ENCODE measurements at regions not wholly inside any gene's neighbourhood (a gene's known extent, or its start where the extent isn't known, plus 50 kb on each side); places are given as distances from the start of the nearest gene placed in this dataset.
A peak's percentile ranks its signal among the peaks of the same experiment; 100 is the strongest.

- Mint-ChIP-seq H3K27me3 (ENCODE audit: low read depth) (peaks cover 7% of the 10 kb centered on the region), H3K9me3 (peaks cover 4% of the 10 kb centered on the region), H3K36me3 (ENCODE audit: insufficient read depth) (no peaks in the 10 kb centered on the region), H3K4me3 (no peak overlapping the region), H3K4me1 (ENCODE audit: low read depth) (peaks cover 1% of the 10 kb centered on the region)
- ATAC-seq: no peak
- DNase-seq: no peak
Observed at GRCh38 chr6:87837444-87837843, 135.4 kb upstream of the AKIRIN2 start.

- ATAC-seq (peak; percentile 34 to 61), DNase-seq (no peak)
- H3K27me3 Mint-ChIP-seq (ENCODE audit: low read depth): peaks cover 2% of the 10 kb centered on the region
- peak overlapping the region; percentile 76 for H3K4me3 Mint-ChIP-seq
- no peaks in the 10 kb centered on the region for H3K9me3 Mint-ChIP-seq
- no peaks in the 10 kb centered on the region for H3K36me3 Mint-ChIP-seq (ENCODE audit: insufficient read depth)
- peaks cover 8% of the 10 kb centered on the region for H3K4me1 Mint-ChIP-seq (ENCODE audit: low read depth)
Observed at GRCh38 chr6:87832025-87832825, 130.2 kb upstream of the AKIRIN2 start.

- Mint-ChIP-seq H3K4me3 (no peak overlapping the region), H3K36me3 (ENCODE audit: insufficient read depth) (no peaks in the 10 kb centered on the region), H3K27me3 (ENCODE audit: low read depth) (peaks cover 2% of the 10 kb centered on the region), H3K4me1 (ENCODE audit: low read depth) (peaks cover 15% of the 10 kb centered on the region), H3K9me3 (no peaks in the 10 kb centered on the region)
- no peak for DNase-seq
- ATAC-seq: no peak
Observed at GRCh38 chr6:87830907-87831306, 128.9 kb upstream of the AKIRIN2 start.

GRCh38 chr6:87829622-87830121 lies 127.6 kb upstream of the AKIRIN2 start:
- DNase-seq (no peak), ATAC-seq (no peak)
- Mint-ChIP-seq H3K4me3 (no peak overlapping the region), H3K36me3 (ENCODE audit: insufficient read depth) (no peaks in the 10 kb centered on the region), H3K4me1 (ENCODE audit: low read depth) (peaks cover 27% of the 10 kb centered on the region), H3K9me3 (no peaks in the 10 kb centered on the region), H3K27me3 (ENCODE audit: low read depth) (peaks cover 2% of the 10 kb centered on the region)

- peaks cover 27% of the 10 kb centered on the region for H3K4me1 Mint-ChIP-seq (ENCODE audit: low read depth)
- ATAC-seq (no peak), DNase-seq (no peak)
- no peaks in the 10 kb centered on the region for H3K9me3 Mint-ChIP-seq
- H3K4me3 Mint-ChIP-seq: no peak overlapping the region
- no peaks in the 10 kb centered on the region for H3K36me3 Mint-ChIP-seq (ENCODE audit: insufficient read depth)
- peaks cover 2% of the 10 kb centered on the region for H3K27me3 Mint-ChIP-seq (ENCODE audit: low read depth)
Observed at GRCh38 chr6:87828044-87828443, 126.0 kb upstream of the AKIRIN2 start.

GRCh38 chr6:87827346-87827745 lies 125.3 kb upstream of the AKIRIN2 start:
- H3K4me3 Mint-ChIP-seq: no peak overlapping the region
- no peaks in the 10 kb centered on the region for H3K36me3 Mint-ChIP-seq (ENCODE audit: insufficient read depth)
- DNase-seq (no peak), ATAC-seq (no peak)
- H3K4me1 Mint-ChIP-seq (ENCODE audit: low read depth): peaks cover 25% of the 10 kb centered on the region
- H3K9me3 Mint-ChIP-seq: no peaks in the 10 kb centered on the region
- H3K27me3 Mint-ChIP-seq (ENCODE audit: low read depth): peaks cover 2% of the 10 kb centered on the region

GRCh38 chr6:87826424-87826823 lies 124.4 kb upstream of the AKIRIN2 start:
- H3K4me3 Mint-ChIP-seq: no peak overlapping the region
- H3K36me3 Mint-ChIP-seq (ENCODE audit: insufficient read depth): no peaks in the 10 kb centered on the region
- H3K4me1 Mint-ChIP-seq (ENCODE audit: low read depth): peaks cover 20% of the 10 kb centered on the region
- H3K9me3 Mint-ChIP-seq: no peaks in the 10 kb centered on the region
- peaks cover 2% of the 10 kb centered on the region for H3K27me3 Mint-ChIP-seq (ENCODE audit: low read depth)
- no peak for ATAC-seq
- DNase-seq: no peak

- peaks cover 19% of the 10 kb centered on the region for H3K4me1 Mint-ChIP-seq (ENCODE audit: low read depth)
- DNase-seq (no peak), ATAC-seq (peak in 1 of 2 donors; percentile 43)
- peaks cover 2% of the 10 kb centered on the region for H3K27me3 Mint-ChIP-seq (ENCODE audit: low read depth)
- H3K4me3 Mint-ChIP-seq: no peak overlapping the region
- no peaks in the 10 kb centered on the region for H3K9me3 Mint-ChIP-seq
- H3K36me3 Mint-ChIP-seq (ENCODE audit: insufficient read depth): no peaks in the 10 kb centered on the region
Observed at GRCh38 chr6:87825821-87826221, 123.8 kb upstream of the AKIRIN2 start.

- H3K36me3 Mint-ChIP-seq (ENCODE audit: insufficient read depth): no peaks in the 10 kb centered on the region
- no peak for ATAC-seq
- no peak overlapping the region for H3K4me3 Mint-ChIP-seq
- no peaks in the 10 kb centered on the region for H3K27me3 Mint-ChIP-seq (ENCODE audit: low read depth)
- H3K4me1 Mint-ChIP-seq (ENCODE audit: low read depth): peaks cover 19% of the 10 kb centered on the region
- no peak for DNase-seq
- no peaks in the 10 kb centered on the region for H3K9me3 Mint-ChIP-seq
Observed at GRCh38 chr6:87824958-87825491, 123.0 kb upstream of the AKIRIN2 start.

- no peak for ATAC-seq
- Mint-ChIP-seq H3K4me3 (no peak overlapping the region), H3K9me3 (no peaks in the 10 kb centered on the region), H3K27me3 (ENCODE audit: low read depth) (no peaks in the 10 kb centered on the region), H3K4me1 (ENCODE audit: low read depth) (peaks cover 19% of the 10 kb centered on the region), H3K36me3 (ENCODE audit: insufficient read depth) (no peaks in the 10 kb centered on the region)
- no peak for DNase-seq
Observed at GRCh38 chr6:87822011-87822410, 120.0 kb upstream of the AKIRIN2 start.

- H3K4me3 Mint-ChIP-seq: no peak overlapping the region
- H3K4me1 Mint-ChIP-seq (ENCODE audit: low read depth): peaks cover 7% of the 10 kb centered on the region
- no peak for ATAC-seq
Observed at GRCh38 chr6:87820343-87820984, 118.4 kb upstream of the AKIRIN2 start.

GRCh38 chr6:87817183-87817582 lies 115.2 kb upstream of the AKIRIN2 start:
- peaks cover 8% of the 10 kb centered on the region for H3K27me3 Mint-ChIP-seq (ENCODE audit: low read depth)
- DNase-seq: no peak
- H3K9me3 Mint-ChIP-seq: no peaks in the 10 kb centered on the region
- H3K4me1 Mint-ChIP-seq (ENCODE audit: low read depth): no peaks in the 10 kb centered on the region
- no peak for ATAC-seq
- H3K36me3 Mint-ChIP-seq (ENCODE audit: insufficient read depth): no peaks in the 10 kb centered on the region
- no peak overlapping the region for H3K4me3 Mint-ChIP-seq

More at GRCh38 chr6:87820343-87820984, 118.4 kb upstream of the AKIRIN2 start:
- Mint-ChIP-seq H3K9me3 (no peaks in the 10 kb centered on the region), H3K36me3 (ENCODE audit: insufficient read depth) (no peaks in the 10 kb centered on the region), H3K27me3 (ENCODE audit: low read depth) (no peaks in the 10 kb centered on the region)
- DNase-seq: no peak

- H3K4me3 Mint-ChIP-seq: no peak overlapping the region
- DNase-seq: no peak
- peaks cover 10% of the 10 kb centered on the region for H3K27me3 Mint-ChIP-seq (ENCODE audit: low read depth)
- H3K4me1 Mint-ChIP-seq (ENCODE audit: low read depth): no peaks in the 10 kb centered on the region
- no peaks in the 10 kb centered on the region for H3K9me3 Mint-ChIP-seq
- ATAC-seq: no peak
- no peaks in the 10 kb centered on the region for H3K36me3 Mint-ChIP-seq (ENCODE audit: insufficient read depth)
Observed at GRCh38 chr6:87815449-87815848, 113.4 kb upstream of the AKIRIN2 start.

GRCh38 chr6:87808005-87808757 lies 106.1 kb upstream of the AKIRIN2 start:
- no peaks in the 10 kb centered on the region for H3K36me3 Mint-ChIP-seq (ENCODE audit: insufficient read depth)
- H3K27me3 Mint-ChIP-seq (ENCODE audit: low read depth): peaks cover 9% of the 10 kb centered on the region
- H3K9me3 Mint-ChIP-seq: no peaks in the 10 kb centered on the region
- H3K4me3 Mint-ChIP-seq: no peak overlapping the region
- DNase-seq (no peak), ATAC-seq (peak; percentile 81 to 87)
- peaks cover 11% of the 10 kb centered on the region for H3K4me1 Mint-ChIP-seq (ENCODE audit: low read depth)

Data from activated T-cell treated with anti-CD3 and anti-CD28 coated beads, Interleukin-2, amount 50 U/mL, for 4 hours (primary cell).